ENCODE measurements at regions not wholly inside any gene's neighbourhood (a gene's known extent, or its start where the extent isn't known, plus 50 kb on each side); places are given as distances from the start of the nearest gene placed in this dataset.

GRCh38 chr11:131172011-131172410 lies 198.4 kb upstream of the NTM start:
- H2AFZ ChIP-seq, result no peak overlapping the region
- no peaks in the 10 kb centered on the region for H3K27me3 ChIP-seq (ENCODE audit: control insufficient read depth, insufficient read depth, low read length)
- no peaks in the 10 kb centered on the region for H3K36me3 ChIP-seq (ENCODE audit: control insufficient read depth, insufficient read depth, low read length)
- H3K9ac ChIP-seq, result no peak overlapping the region
- no peaks in the 10 kb centered on the region for H3K9me3 ChIP-seq (ENCODE audit: control insufficient read depth, low read length)
- no peak overlapping the region for H3K4me3 ChIP-seq (ENCODE audit: low read depth, low read length)
- no peak for TF ChIP-seq CTCF (IDR thresholded peaks at IDR 0.05)
- H3K27ac ChIP-seq, result no peak overlapping the region
- H3K4me2 ChIP-seq (ENCODE audit: low read length), result no peak overlapping the region
- H3K4me1 ChIP-seq, result no peaks in the 10 kb centered on the region
- H3K79me2 ChIP-seq, result no peaks in the 10 kb centered on the region

- H3K9me3 ChIP-seq (ENCODE audit: control insufficient read depth, low read length), result no peaks in the 10 kb centered on the region
- no peaks in the 10 kb centered on the region for H3K79me2 ChIP-seq
- H3K4me2 ChIP-seq (ENCODE audit: low read length), result no peak overlapping the region
- TF ChIP-seq CTCF (IDR thresholded peaks at IDR 0.05), result no peak
- no peak overlapping the region for H2AFZ ChIP-seq
- H3K4me1 ChIP-seq, result no peaks in the 10 kb centered on the region
- no peak overlapping the region for H3K27ac ChIP-seq
- no peak overlapping the region for H3K9ac ChIP-seq
- no peaks in the 10 kb centered on the region for H3K27me3 ChIP-seq (ENCODE audit: control insufficient read depth, insufficient read depth, low read length)
- H3K4me3 ChIP-seq (ENCODE audit: low read depth, low read length), result no peak overlapping the region
- no peaks in the 10 kb centered on the region for H3K36me3 ChIP-seq (ENCODE audit: control insufficient read depth, insufficient read depth, low read length)
These were observed 192.4 kb upstream of the NTM start for GRCh38 chr11:131178020-131178419.

- Histone ChIP-seq H2AFZ (no peak overlapping the region), H3K27ac (no peak overlapping the region), H3K4me3 (ENCODE audit: low read depth, low read length) (no peak overlapping the region), H3K79me2 (no peaks in the 10 kb centered on the region), H3K9me3 (ENCODE audit: control insufficient read depth, low read length) (no peaks in the 10 kb centered on the region), H3K4me2 (ENCODE audit: low read length) (no peak overlapping the region), H3K36me3 (ENCODE audit: control insufficient read depth, insufficient read depth, low read length) (no peaks in the 10 kb centered on the region), H3K27me3 (ENCODE audit: control insufficient read depth, insufficient read depth, low read length) (no peaks in the 10 kb centered on the region), H3K9ac (no peak overlapping the region), H3K4me1 (no peaks in the 10 kb centered on the region)
- TF ChIP-seq CTCF (IDR thresholded peaks at IDR 0.05), result no peak
These were observed 191.8 kb upstream of the NTM start for GRCh38 chr11:131178596-131178995.

- H3K36me3 ChIP-seq (ENCODE audit: control insufficient read depth, insufficient read depth, low read length), result no peaks in the 10 kb centered on the region
- TF ChIP-seq CTCF (IDR thresholded peaks at IDR 0.05), result no peak
- no peaks in the 10 kb centered on the region for H3K79me2 ChIP-seq
- H3K27ac ChIP-seq, result no peak overlapping the region
- H3K9me3 ChIP-seq (ENCODE audit: control insufficient read depth, low read length), result no peaks in the 10 kb centered on the region
- no peak overlapping the region for H3K9ac ChIP-seq
- H3K4me2 ChIP-seq (ENCODE audit: low read length), result no peak overlapping the region
- H3K4me3 ChIP-seq (ENCODE audit: low read depth, low read length), result no peak overlapping the region
- no peak overlapping the region for H2AFZ ChIP-seq
- H3K27me3 ChIP-seq (ENCODE audit: control insufficient read depth, insufficient read depth, low read length), result no peaks in the 10 kb centered on the region
- H3K4me1 ChIP-seq, result no peaks in the 10 kb centered on the region
These were observed 190.6 kb upstream of the NTM start for GRCh38 chr11:131179836-131180235.

GRCh38 chr11:131185915-131186314 lies 184.5 kb upstream of the NTM start:
- no peaks in the 10 kb centered on the region for H3K27me3 ChIP-seq (ENCODE audit: control insufficient read depth, insufficient read depth, low read length)
- H3K4me2 ChIP-seq (ENCODE audit: low read length), result no peak overlapping the region
- H3K79me2 ChIP-seq, result no peaks in the 10 kb centered on the region
- no peak for TF ChIP-seq CTCF (IDR thresholded peaks at IDR 0.05)
- no peaks in the 10 kb centered on the region for H3K9me3 ChIP-seq (ENCODE audit: control insufficient read depth, low read length)
- no peaks in the 10 kb centered on the region for H3K36me3 ChIP-seq (ENCODE audit: control insufficient read depth, insufficient read depth, low read length)
- H3K4me3 ChIP-seq (ENCODE audit: low read depth, low read length), result no peak overlapping the region
- no peaks in the 10 kb centered on the region for H3K4me1 ChIP-seq
- no peak overlapping the region for H3K27ac ChIP-seq
- no peak overlapping the region for H2AFZ ChIP-seq
- H3K9ac ChIP-seq, result no peak overlapping the region

Data from parathyroid adenoma (tissue), 2 donors.